Ishikawa (cell line): ENCODE measurements at regions not wholly inside any gene's neighbourhood (a gene's known extent, or its start where the extent isn't known, plus 50 kb on each side); places are given as distances from the start of the nearest gene placed in this dataset.

Experiments
- CEBPB ChIP-seq: IDR thresholded peaks from 2 replicates; pipeline ENCODE4 v1.6.1; 2012
- EGR1 ChIP-seq: IDR thresholded peaks from 2 replicates; pipeline ENCODE4 v1.6.1; 2012
- EP300 ChIP-seq: IDR thresholded peaks from 2 replicates; pipeline ENCODE4 v1.6.1; 2012; ENCODE audit warnings: borderline replicate concordance
- FOXM1 ChIP-seq: IDR thresholded peaks from 2 replicates; pipeline ENCODE4 v1.6.1; 2012; ENCODE audit warnings: low read depth, borderline replicate concordance
- NFIC ChIP-seq: IDR thresholded peaks from 2 replicates; pipeline ENCODE4 v1.6.1; 2012
- RAD21 ChIP-seq: IDR thresholded peaks from 2 replicates; pipeline ENCODE4 v1.6.1; 2012; ENCODE audit warnings: low read depth
- TAF1 ChIP-seq: IDR thresholded peaks from 2 replicates; pipeline ENCODE4 v1.6.1; 2012; ENCODE audit warnings: low read depth, mild to moderate bottlenecking
- TCF12 ChIP-seq: IDR thresholded peaks from 2 replicates; pipeline ENCODE4 v1.6.1; 2012; ENCODE audit warnings: low read depth
- TEAD4 ChIP-seq: IDR thresholded peaks from 2 replicates; pipeline ENCODE4 v1.6.1; 2012
- USF1 ChIP-seq: IDR thresholded peaks from 2 replicates; pipeline ENCODE4 v1.6.1; 2012
- YY1 ChIP-seq: IDR thresholded peaks from 2 replicates; pipeline ENCODE4 v1.6.1; 2012; ENCODE audit warnings: low read depth
- ZBTB7A ChIP-seq: IDR thresholded peaks from 2 replicates; pipeline ENCODE4 v1.6.1; 2012; ENCODE audit warnings: low read depth
- TF ChIP-seq, protein P1 (sequence below): IDR thresholded peaks from 2 replicates; pipeline ENCODE4 v1.6.1; 2012
- TF ChIP-seq, protein P2 (sequence below): IDR thresholded peaks from 2 replicates; pipeline ENCODE4 v1.6.1; 2012; ENCODE audit warnings: low read depth, mild to moderate bottlenecking

GRCh38 chr10:93178226-93178625, 104.5 kb downstream of the CYP26A1 start:
- TF ChIP-seq RAD21: no peak
- TF ChIP-seq ZBTB7A: no peak
- TF ChIP-seq, protein P1, sequence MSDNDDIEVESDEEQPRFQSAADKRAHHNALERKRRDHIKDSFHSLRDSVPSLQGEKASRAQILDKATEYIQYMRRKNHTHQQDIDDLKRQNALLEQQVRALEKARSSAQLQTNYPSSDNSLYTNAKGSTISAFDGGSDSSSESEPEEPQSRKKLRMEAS: no peak
- TF ChIP-seq EP300: no peak
- TF ChIP-seq CEBPB: no peak
- TF ChIP-seq, protein P2, sequence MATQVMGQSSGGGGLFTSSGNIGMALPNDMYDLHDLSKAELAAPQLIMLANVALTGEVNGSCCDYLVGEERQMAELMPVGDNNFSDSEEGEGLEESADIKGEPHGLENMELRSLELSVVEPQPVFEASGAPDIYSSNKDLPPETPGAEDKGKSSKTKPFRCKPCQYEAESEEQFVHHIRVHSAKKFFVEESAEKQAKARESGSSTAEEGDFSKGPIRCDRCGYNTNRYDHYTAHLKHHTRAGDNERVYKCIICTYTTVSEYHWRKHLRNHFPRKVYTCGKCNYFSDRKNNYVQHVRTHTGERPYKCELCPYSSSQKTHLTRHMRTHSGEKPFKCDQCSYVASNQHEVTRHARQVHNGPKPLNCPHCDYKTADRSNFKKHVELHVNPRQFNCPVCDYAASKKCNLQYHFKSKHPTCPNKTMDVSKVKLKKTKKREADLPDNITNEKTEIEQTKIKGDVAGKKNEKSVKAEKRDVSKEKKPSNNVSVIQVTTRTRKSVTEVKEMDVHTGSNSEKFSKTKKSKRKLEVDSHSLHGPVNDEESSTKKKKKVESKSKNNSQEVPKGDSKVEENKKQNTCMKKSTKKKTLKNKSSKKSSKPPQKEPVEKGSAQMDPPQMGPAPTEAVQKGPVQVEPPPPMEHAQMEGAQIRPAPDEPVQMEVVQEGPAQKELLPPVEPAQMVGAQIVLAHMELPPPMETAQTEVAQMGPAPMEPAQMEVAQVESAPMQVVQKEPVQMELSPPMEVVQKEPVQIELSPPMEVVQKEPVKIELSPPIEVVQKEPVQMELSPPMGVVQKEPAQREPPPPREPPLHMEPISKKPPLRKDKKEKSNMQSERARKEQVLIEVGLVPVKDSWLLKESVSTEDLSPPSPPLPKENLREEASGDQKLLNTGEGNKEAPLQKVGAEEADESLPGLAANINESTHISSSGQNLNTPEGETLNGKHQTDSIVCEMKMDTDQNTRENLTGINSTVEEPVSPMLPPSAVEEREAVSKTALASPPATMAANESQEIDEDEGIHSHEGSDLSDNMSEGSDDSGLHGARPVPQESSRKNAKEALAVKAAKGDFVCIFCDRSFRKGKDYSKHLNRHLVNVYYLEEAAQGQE: no peak
- no peak for TF ChIP-seq EGR1
- no peak for TF ChIP-seq TEAD4
- TF ChIP-seq NFIC: no peak
- no peak for TF ChIP-seq YY1
- no peak for TF ChIP-seq TCF12
- no peak for TF ChIP-seq TAF1
- no peak for TF ChIP-seq FOXM1
- no peak for TF ChIP-seq USF1
